Keratinocyte (primary cell): ENCODE measurements at regions not wholly inside any gene's neighbourhood (a gene's known extent, or its start where the extent isn't known, plus 50 kb on each side); places are given as distances from the start of the nearest gene placed in this dataset.

ENCODE experiments used
- DNase-seq: peaks from one replicate; pipeline ENCODE4 v3.0.0-alpha.2; 2011; ENCODE audit warnings: low read depth, missing footprints, low spot score
- FAIRE-seq: peaks from 2 replicates; lab custom pipeline; 2011; peaks lifted over from hg19 to GRCh38; lab: Jason Lieb, UNC
- H2AFZ ChIP-seq: 2 replicates; pipeline ENCODE4 v1.6.0; 2012; ENCODE audit warnings: low read length, control low read depth, inconsistent platforms; ENCODE audit not compliant: control insufficient read depth
- H3K27ac ChIP-seq: 2 replicates; pipeline ENCODE4 v1.5.1; 2011; ENCODE audit warnings: low read length; ENCODE audit not compliant: control insufficient read depth, insufficient read depth
- H3K27me3 ChIP-seq: 3 replicates; pipeline ENCODE4 v1.6.0; 2011; ENCODE audit warnings: low read length; ENCODE audit not compliant: control insufficient read depth, insufficient read depth; ENCODE audit errors: extremely low read depth
- H3K36me3 ChIP-seq, 2 experiments: 2 replicates in 1 of 2; 3 replicates in 1 of 2; pipeline ENCODE4 v1.5.1; 2011; ENCODE audit warnings: low read length in 2 of 2, mild to moderate bottlenecking in 1 of 2; ENCODE audit not compliant: control insufficient read depth in 2 of 2, insufficient read depth in 2 of 2; ENCODE audit errors: extremely low read depth in 1 of 2
- H3K4me1 ChIP-seq: 3 replicates; pipeline ENCODE4 v1.5.1; 2011; ENCODE audit warnings: low read length; ENCODE audit not compliant: control insufficient read depth, insufficient read depth; ENCODE audit errors: extremely low read depth
- H3K4me2 ChIP-seq: 3 replicates; pipeline ENCODE4 v1.6.0; 2011; ENCODE audit warnings: low read depth, low read length; ENCODE audit not compliant: control insufficient read depth, insufficient read depth; ENCODE audit errors: extremely low read depth
- H3K4me3 ChIP-seq, 3 experiments: fragments of 200-600 bp in 1 of 3; sonication (generic) in 1 of 3; 2 replicates in 2 of 3; 3 replicates in 1 of 3; pipeline ENCODE4 v1.5.1; 2011 to 2016; ENCODE audit warnings: low read length in 3 of 3, mild to moderate bottlenecking in 3 of 3, control low read depth in 2 of 3, inconsistent platforms in 1 of 3, low read depth in 1 of 3, mixed read lengths in 1 of 3, mixed run types in 1 of 3, moderate library complexity in 1 of 3; ENCODE audit not compliant: control insufficient read depth in 2 of 3, insufficient read depth in 2 of 3; ENCODE audit errors: extremely low read depth in 1 of 3
- H3K79me2 ChIP-seq: 2 replicates; pipeline ENCODE4 v1.6.0; 2012; ENCODE audit warnings: low read length; ENCODE audit not compliant: control insufficient read depth, insufficient read depth
- H3K9ac ChIP-seq: 3 replicates; pipeline ENCODE4 v1.6.0; 2011; ENCODE audit warnings: low read length; ENCODE audit not compliant: control insufficient read depth, insufficient read depth; ENCODE audit errors: extremely low read depth
- H3K9me1 ChIP-seq: 3 replicates; pipeline ENCODE4 v1.6.0; 2011; ENCODE audit warnings: low read length; ENCODE audit not compliant: control insufficient read depth, insufficient read depth; ENCODE audit errors: extremely low read depth
- H3K9me3 ChIP-seq: 2 replicates; pipeline ENCODE4 v1.5.1; 2012; ENCODE audit warnings: low read depth, low read length; ENCODE audit not compliant: control insufficient read depth
- H4K20me1 ChIP-seq: 3 replicates; pipeline ENCODE4 v1.6.0; 2011; ENCODE audit warnings: low read length; ENCODE audit not compliant: control insufficient read depth, insufficient read depth; ENCODE audit errors: extremely low read depth
- CTCF ChIP-seq, 3 experiments: IDR thresholded peaks in 1 of 3; conservative IDR thresholded peaks in 1 of 3; optimal IDR thresholded peaks in 1 of 3; 2 replicates in 2 of 3; 3 replicates in 1 of 3; pipeline versions ENCODE3 to v1.5.1; 2011; ENCODE audit warnings: low read length in 3 of 3, mild to moderate bottlenecking in 3 of 3, moderate library complexity in 2 of 3, control low read depth in 1 of 3, inconsistent platforms in 1 of 3; ENCODE audit not compliant: insufficient read depth in 2 of 3; ENCODE audit errors: extremely low read depth in 1 of 3
- EZH2 ChIP-seq: IDR thresholded peaks from one replicate; pipeline ENCODE4 v1.6.1; 2012; ENCODE audit warnings: inconsistent platforms, mild to moderate bottlenecking, low read length, moderate library complexity
- dilution Hi-C: fragments of 300-500 bp; cut with MboI; formaldehyde crosslinking; loops from one replicate; pipeline ENCODE4 v1.7.0; 2020; ENCODE audit warnings: low sequenced_read_pairs; ENCODE audit not compliant: extremely low pct_ligation_motif_present

GRCh38 chr4:181579486-181579885, 663.7 kb upstream of the TENM3 start:
- Histone ChIP-seq H3K79me2 (no peaks in the 10 kb centered on the region), H3K4me1 (no peaks in the 10 kb centered on the region), H3K9ac (no peak overlapping the region), H3K27ac (no peak overlapping the region), H3K9me3 (no peaks in the 10 kb centered on the region), H3K4me2 (no peak overlapping the region), H4K20me1 (no peaks in the 10 kb centered on the region), H3K9me1 (no peaks in the 10 kb centered on the region), H3K27me3 (no peaks in the 10 kb centered on the region), H2AFZ (no peak overlapping the region), H3K36me3 (no peaks in the 10 kb centered on the region), H3K4me3 (no peak overlapping the region)
- dilution Hi-C loops = no loop called here
- no peak for FAIRE-seq
- DNase-seq = no peak
- TF ChIP-seq EZH2 (no peak), CTCF (optimal IDR thresholded peaks at IDR 0.05 in 1 of 3, IDR thresholded peaks at IDR 0.05 in 1 of 3, conservative IDR thresholded peaks at IDR 0.05 in 1 of 3; ENCODE audit: extremely low read depth in 1 of 3, insufficient read depth in 2 of 3, low read length in 3 of 3) (no peak)

- Histone ChIP-seq H3K4me1 (no peaks in the 10 kb centered on the region), H3K9me3 (no peaks in the 10 kb centered on the region), H3K27ac (no peak overlapping the region), H3K79me2 (no peaks in the 10 kb centered on the region), H3K9me1 (no peaks in the 10 kb centered on the region), H4K20me1 (no peaks in the 10 kb centered on the region), H3K4me3 (no peak overlapping the region), H3K27me3 (no peaks in the 10 kb centered on the region), H3K4me2 (no peak overlapping the region), H3K36me3 (no peaks in the 10 kb centered on the region), H3K9ac (no peak overlapping the region), H2AFZ (no peak overlapping the region)
- DNase-seq = no peak
- dilution Hi-C loops = no loop called here
- TF ChIP-seq CTCF (optimal IDR thresholded peaks at IDR 0.05 in 1 of 3, IDR thresholded peaks at IDR 0.05 in 1 of 3, conservative IDR thresholded peaks at IDR 0.05 in 1 of 3; ENCODE audit: extremely low read depth in 1 of 3, insufficient read depth in 2 of 3, low read length in 3 of 3) (no peak), EZH2 (no peak)
- no peak for FAIRE-seq
Measured at GRCh38 chr4:181581983-181582382, 661.2 kb upstream of the TENM3 start.
